HT-29 (cell line): ENCODE measurements at regions not wholly inside any gene's neighbourhood (a gene's known extent, or its start where the extent isn't known, plus 50 kb on each side); places are given as distances from the start of the nearest gene placed in this dataset.

Experiments
- DNase-seq: peaks from one replicate; pipeline ENCODE4 v3.0.0-alpha.2; 2015; ENCODE audit warnings: low spot score

DNA sequence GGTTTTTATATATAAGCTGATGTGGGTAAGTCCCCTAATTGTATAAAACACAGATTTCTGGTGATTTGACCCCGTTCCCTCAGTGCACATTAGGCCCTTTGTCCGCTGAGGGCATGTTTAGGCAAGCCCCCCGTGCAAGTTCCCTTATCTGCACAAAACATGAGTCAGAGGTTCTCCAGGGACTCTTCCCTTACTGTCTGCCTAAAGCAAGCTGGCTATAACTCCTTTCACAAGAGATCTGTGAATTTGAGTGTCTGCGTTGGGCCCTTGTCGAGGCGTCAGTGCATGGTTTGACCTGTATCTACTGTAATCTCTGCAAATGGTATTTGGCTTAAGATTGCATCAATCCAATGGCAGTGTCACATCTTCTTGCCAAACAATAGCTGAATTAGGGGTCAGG is 712.8 kb downstream of the CDH8 start:
- no peak for DNase-seq

DNA sequence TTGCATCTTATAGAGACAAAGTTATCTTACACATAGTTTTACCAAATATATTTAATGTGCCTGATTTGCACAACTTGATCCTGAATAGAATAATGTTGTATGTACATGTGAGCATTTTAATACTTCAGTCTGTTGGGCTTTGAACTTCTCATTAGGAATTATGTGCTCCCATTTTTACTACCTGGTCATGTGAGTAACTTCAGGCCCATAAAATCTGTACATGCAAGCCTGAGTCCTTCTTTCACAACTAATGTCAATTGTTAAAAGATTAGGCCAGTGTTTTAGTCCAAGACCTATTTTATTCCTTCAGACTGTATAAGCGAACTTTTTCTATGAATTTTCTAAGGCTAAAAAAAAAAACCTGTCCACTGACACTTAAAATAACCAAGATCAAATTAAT is 715.4 kb downstream of the CDH8 start:
- DNase-seq: no peak

DNA sequence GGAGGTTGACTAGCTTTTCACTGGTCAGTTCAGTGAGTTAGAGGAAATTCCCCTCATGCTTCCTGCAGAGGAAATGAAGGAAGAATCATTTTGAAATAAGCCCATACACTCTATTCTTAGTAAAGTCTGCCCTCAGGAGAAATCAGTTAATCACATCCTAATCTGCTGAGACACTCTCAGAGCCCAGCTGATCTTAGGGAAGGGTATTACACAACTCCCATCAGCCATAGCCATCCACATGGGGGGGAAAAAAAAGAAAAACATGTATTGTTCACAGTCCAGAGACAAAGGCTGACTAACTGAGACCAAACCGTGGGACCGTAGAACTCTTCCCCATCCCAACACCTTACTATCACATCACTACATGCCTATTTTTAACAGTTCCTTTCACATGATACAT is 722.3 kb downstream of the CDH8 start:
- DNase-seq: no peak

DNA sequence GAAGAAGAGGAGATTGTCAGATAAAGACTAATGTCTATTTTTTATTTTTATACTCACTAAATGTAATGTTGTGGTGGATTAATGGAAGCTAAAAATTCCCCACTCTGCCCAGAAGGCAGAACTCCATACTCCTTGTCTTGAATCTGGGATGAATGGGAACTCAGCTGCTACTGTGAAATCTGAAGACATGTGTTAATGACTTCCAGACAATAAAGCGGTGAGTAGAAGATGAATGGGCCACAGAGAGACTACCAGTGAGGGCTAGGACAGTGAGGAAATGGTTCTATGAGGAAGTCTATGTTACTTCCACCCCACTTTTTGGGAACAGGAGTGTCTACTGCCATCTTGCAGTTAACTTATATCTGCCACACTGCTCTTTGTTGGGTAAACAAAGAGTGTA is 726.9 kb downstream of the CDH8 start:
- no peak for DNase-seq

DNA sequence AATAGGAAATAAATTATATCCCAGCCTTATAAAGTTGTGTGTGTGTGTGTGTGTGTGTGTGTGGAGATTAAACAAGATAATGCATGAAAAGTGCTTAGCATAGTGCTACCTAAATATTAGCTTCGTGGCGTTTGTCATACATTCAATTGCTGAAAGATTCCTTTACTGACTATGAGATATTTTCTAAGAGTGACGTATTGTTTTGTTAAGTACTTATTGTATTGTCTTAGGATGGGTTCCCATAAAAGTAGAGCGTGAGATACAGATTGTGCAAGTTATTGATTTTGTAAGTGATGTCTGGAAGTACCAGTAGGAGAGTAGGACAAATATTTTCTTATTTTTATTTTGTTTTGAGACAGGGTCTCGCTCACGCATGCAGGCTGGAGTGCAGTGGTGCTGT is 730.0 kb downstream of the CDH8 start:
- no peak for DNase-seq

DNA sequence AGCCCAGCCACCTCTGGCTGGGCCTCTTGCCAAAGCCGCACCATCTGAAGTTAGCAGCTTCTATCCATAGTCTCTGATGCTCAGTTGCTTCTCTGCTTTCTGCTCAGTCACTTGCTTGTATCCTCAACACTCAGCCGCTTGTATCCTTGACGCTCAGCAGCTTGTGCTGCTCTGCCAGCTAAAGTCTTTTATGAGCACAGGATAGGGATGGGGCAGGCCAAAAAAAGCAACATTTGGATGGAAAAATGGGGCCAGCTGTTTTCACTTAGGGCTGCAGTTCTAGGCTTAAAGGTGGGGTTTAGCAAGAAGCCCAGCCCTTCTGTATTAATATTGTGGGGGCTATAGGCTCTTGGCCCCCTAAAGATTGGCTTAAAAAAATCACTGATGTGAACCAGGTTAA is 739.4 kb downstream of the CDH8 start:
- DNase-seq: no peak

DNA sequence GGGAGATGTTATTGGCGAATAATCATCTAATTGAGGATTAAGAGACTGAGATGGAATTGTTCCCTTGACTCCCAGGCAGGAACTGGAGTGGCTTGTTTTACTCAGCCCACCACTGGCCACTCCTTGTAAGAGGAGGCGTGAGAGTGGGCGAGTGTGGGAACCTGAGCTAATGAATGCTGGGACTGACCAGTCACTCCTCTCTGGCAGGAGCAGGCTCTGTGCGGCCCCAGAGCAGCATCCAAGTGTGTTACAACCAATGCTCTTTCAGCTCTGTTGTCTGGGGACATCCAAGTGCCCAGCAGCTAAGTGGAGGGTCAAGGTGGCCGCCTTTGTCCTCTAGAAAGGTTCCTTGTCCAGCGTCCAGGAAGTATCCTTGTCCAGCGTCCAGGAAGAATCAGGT is 739.9 kb downstream of the CDH8 start:
- DNase-seq: no peak

DNA sequence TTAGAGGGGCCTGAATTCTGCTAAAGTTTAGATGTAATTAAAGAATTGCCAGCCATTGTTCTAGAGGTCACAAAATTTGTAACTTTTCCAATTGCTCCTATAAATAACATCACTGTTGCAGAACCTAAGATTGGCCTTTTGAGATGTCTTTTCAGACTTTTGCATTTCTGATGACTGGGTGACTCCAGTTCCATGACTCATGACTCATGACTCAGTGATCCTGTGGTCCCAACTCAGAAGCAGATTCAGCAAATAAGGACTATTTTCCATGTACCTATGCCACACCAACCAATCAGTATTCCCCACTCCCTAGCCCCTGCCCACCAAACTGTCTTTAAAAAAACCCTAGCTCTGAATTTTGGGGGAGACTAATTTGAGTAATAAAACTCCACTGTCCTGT is 740.9 kb downstream of the CDH8 start:
- no peak for DNase-seq

DNA sequence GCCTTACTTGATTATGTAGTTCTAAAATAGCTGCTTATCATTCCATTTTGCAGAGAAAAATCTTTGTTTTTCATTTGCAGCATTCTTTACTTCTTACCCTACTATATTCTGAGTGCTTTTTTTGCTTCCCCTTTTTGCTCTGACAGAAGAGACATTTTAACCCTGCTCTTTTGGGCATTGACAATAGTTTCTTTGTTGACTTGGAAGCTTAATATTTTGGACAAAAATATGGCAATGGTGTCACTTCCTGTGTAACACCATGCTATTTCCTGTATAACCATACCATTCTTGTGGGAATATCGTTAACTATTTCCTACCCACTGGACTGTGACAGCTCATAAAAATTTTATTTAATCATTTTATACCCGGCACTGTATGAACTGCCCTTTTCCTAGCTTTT is 747.1 kb downstream of the CDH8 start:
- no peak for DNase-seq

DNA sequence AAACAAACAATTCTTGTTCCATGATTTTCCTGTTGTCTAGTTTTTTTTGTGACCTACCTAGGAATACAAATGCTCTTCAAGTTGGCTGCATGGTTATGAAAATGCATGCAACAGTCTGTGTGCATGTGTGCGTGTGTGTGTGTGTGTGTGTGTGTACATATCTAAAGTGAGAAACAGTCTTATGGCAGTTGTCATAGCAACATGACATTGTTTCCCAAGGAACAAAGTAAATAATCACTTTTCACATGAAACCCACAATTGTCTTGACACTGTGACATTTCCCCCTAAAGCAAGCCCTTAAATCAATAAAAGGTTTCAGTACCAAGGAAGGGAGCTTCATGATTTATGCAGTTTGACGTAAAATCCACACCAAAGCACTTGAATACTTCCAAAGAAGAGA is 758.4 kb downstream of the CDH8 start:
- no peak for DNase-seq

DNA sequence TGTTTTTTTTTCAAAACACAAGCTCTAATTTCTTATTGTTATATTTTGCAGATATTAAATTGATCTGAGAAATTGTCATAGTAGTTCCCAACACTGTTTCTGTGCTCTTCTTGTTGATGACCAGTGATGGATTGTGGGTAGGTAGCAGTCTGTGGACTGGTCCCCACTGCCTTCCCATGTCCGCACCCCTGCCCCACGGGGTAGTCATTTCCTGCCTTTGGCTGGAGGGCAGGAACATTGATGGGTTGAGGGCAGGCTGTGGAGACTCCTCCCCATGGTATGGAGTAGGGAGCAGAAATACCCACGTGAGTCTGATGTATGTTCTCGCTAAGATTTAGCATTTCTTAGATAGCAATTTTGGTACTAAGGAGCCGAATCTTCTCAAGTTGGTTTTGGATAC is 762.0 kb downstream of the CDH8 start:
- no peak for DNase-seq

DNA sequence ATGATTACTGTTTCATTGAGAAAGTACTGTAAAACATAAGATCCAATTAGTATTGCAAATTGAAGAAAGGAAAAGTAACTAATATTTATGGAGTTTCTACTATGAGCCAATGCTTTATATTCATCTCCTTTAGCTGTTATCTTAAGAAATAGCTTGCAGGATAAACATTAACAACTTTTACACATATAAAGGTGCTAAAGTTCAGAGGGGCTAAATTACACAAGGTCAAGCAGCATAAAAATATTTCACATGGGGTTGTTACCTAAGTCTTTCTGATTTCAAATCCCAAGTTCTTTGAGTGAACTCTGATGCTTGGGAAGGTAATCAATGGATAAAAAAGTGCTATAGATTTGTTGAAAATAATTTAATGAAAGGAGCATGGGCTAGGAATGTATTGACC is 765.5 kb downstream of the CDH8 start:
- DNase-seq: no peak

DNA sequence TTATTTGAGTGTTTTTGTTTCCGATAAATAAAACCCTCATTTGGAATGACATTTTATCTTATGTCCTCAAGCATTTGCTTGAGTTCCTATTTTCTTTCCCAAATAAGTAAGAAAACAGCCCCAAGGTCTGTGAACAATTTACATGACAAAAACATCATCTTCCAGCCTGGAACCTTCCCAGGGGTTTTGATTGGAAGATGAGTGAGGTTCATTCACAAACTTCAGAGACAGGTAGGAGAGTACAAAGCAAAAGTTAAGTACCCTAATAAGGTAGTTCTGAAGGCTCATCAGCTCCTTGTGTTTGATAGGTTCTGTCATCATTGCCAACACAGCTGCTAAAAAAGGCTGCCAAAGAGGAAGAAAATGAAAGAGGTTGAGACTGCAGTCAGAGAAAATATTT is 772.8 kb downstream of the CDH8 start:
- DNase-seq: no peak

DNA sequence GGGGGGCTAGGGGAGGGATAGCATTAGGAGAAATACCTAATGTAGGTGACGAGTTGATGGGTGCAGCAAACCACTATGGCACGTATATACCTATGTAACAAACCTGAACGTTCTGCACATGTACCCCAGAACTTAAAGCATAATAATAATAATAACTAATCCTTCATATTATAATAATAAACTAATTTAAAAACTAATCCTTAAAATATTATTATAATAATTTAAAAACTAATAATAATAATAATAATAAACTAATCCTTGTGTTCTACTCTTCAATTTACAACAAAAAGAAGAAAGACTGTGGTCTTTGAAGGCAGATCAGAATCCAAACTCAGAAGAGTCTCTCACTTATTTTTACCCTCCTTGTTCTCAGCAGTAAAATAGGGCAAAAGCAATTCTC is 774.9 kb downstream of the CDH8 start:
- no peak for DNase-seq

DNA sequence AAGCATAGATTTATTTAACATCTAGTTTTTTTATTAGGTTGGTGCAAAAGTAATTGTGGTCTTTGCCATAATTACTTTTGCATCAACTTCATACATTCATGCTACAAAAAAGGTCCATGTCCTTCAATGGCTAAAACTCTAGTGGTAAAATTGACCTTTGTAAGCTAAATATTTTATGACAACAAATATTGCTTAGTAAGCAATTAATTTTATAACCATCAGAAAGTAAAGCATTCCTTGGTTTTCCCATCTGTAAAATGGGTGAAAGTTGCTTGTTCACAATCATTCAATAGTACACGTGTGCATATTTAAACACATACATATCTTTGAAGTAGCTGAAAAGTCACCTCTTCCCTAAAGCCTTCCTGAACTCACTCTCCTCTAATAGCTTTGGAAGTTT is 789.6 kb downstream of the CDH8 start:
- no peak for DNase-seq

DNA sequence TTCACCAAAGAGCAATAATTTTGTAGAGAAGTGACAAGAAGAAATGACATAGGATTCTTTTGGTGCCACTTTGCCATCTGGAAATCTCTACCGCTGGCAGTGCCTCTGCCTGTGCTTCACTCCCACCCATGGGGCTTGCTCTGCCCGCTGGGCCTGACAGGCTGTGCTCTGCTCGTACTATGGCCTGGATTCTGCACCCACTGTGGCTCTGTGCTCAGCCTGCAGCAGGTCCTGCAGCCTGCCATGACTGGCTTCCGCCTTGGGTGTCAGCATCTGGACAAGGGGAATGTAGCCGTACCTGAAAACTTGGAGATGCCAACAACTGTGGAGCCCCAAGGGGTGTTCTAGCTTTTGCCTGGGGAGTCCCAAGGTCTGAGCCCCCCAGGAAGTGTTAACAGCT is 792.3 kb downstream of the CDH8 start:
- no peak for DNase-seq

DNA sequence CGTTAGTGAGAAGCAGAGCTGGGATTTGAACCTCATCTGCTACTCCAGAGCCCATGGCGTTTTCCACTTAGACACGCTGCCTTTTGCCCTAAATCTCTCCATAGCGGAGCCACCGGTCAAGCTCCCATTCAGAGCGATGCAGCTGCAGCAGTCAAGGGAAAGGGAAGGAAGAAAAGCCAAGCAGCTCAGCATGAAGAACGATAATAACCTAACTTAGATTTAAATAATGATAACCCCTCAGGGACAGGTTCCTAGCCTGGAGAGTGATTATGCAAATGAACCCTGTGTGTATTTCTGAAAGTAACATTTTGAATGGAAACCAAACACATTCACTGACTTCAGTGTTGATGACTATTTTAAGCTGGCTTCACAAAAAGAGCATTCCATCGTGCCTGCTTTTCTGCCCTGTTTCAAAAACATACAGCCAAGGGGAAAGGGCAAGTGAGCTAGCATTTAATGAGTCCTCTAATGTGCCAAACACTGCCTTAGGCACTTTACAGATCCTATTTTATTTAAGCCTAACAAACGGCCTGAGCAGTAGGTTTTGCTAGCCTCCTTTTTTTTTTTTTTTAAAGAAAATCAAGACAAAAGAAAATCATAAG is 798.3 kb downstream of the CDH8 start:
- DNase-seq: no peak

DNA sequence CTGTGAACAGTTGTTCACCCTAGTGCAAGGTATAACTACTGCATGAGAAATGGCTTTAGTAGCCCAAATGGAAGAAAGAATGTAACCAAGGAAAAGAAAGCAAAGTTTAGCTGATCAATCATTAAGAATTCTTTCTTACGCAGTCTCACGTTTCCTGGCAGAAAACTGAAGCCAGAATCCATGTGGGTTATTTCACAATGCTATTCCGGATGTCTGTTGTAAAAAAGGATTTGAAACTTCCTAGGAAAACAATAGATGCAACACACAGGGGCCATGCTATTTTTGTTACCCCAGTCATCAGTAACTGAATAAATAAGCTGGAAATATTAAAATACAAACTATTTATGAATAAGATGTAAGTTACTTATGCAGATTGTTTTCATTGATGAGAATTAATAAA is 802.5 kb downstream of the CDH8 start:
- no peak for DNase-seq

DNA sequence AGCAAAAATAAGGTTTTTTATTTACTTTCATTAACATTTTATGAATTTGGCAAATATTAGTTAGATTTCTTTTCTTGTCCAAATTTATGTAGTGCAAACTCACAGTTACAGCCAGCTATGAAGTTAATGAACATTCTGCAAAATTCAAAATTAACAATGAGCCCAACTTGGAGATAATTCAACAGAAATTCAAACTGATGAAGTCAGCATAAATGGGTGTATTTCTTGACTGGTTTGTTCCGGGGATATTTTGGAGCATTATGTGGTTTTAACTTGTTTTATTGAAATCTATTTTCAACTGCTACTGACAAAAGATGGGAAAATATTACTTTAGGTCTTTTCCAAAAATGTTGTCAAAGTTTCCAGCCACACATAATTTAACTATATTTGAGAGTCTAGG is 807.9 kb downstream of the CDH8 start:
- no peak for DNase-seq

DNA sequence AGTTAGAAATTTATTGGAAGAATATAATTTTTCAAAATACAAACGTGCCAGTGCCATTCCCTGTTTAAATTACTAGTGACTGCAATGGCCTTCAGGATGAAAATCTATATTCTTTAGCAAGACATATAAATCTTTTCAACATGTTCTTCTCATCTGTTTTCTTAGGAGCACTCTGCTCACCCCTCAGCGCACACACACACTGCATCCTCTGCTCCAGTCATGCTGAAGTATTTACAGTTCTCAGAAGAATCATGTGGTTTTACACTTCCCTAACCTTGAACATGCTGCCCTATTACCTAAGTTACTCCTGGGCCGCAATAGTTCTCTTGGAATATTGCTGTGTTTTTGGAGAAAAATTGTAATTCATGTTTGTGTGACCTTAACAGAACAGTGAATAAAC is 820.6 kb downstream of the CDH8 start:
- DNase-seq: no peak

DNA sequence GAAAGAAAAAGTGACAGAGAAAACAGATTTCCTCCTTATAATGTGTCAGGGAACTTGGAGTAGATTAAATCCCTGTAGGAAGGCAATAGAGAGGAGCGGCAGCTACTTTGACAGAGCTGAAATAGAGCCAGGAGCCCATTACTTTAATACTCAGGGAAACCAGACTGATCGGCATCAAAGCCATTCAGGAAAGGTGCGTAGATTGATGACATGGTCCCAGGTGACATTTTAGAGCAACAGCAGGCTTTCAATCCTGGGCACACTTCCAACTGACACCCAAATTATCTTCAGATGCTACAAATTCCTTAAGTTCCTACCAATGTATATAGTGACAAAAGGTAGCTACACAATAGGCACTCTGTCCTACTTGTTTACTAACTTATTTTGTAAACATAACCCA is 821.5 kb downstream of the CDH8 start:
- DNase-seq: no peak

DNA sequence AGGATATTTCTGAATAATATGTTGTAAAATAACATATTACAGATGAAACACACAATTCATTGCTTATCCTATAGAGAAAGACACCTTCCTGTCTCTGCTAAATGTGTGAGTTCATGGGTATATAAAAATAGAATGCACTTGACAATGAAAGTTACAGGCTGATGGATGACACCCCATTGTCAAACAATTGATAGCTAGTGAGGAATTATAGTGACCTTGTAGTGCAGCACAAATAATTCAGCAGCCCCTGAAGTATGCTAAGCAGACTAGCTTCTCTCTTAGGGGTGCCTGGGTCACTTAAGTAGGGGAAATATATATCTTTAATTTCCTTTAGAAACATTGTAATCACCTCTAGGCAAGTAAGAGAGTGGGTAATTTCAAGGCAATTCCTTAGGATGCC is 826.2 kb downstream of the CDH8 start:
- no peak for DNase-seq

DNA sequence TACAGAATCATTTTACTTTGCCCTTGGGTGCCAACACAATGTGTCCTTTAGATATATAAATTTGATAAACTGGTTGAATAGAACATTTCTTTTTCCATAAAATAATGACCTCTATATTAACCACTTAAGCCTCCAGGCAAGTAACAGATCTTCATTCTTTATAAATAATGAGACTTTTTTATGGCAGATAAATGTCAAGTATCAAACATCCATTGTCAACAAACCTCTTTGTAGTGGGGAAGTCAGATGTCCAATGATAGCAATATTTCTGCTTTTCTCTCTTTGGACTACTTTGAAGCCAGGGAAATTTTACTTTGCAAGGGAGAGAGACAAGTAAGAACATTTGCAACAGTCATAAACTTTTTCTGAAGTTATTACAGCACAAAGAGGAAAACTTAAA is 841.2 kb downstream of the CDH8 start:
- DNase-seq: no peak

DNA sequence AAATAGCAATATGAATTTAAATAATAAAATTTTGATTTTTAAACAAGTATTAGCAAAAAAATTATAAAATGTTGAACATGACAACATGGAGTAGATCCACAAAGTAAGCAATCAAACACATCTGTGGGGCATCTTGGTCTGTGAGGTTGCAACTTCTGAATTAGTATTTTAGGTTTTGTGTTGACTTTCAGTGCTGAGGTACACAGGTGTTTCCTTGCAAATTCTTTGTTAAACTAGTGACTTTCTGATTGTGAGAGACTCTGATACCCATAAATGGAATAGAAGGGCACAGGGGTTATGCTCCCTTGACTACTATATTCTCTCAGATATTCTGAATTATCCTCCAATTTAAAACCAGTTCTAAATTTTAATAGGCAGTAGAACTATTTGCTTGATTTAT is 841.7 kb downstream of the CDH8 start:
- DNase-seq: no peak

DNA sequence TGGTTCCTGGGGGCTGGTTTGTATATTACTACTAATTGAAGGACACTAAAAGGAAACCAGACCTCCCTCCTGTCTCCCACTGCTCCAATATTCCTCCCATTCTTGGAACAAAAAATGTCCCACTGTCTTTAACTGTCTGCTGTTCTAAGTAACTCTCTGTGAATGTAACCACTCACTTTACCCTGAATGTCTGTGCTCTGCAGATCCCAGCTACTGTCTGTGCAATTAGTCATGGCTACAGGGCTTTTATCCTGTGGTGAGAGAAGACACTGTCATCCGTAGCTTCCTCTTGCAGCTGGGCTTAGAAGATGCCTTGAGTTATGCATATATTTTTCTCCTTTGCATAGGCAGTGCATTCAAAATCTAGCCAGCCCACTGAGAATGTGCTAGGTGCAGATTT is 853.8 kb downstream of the CDH8 start:
- DNase-seq: no peak
